Hematopoietic multipotent progenitor cell treated with erythropoietin and hydrocortisone succinate and interleukin-3 and kit ligand, for 15 days (in vitro differentiated cells): ENCODE measurements at regions not wholly inside any gene's neighbourhood (a gene's known extent, or its start where the extent isn't known, plus 50 kb on each side); places are given as distances from the start of the nearest gene placed in this dataset.

Experiments used
- DNase-seq: peaks from one replicate; pipeline ENCODE4 v3.0.0-alpha.2; 2015; ENCODE audit warnings: low spot score

- DNase-seq = no peak
Observed at GRCh38 chr2:78439122-78439521, 586.4 kb upstream of the REG3G start.

- no peak for DNase-seq
Observed at GRCh38 chr2:78455586-78455985, 569.9 kb upstream of the REG3G start.

GRCh38 chr2:78457269-78457668 lies 568.2 kb upstream of the REG3G start:
- no peak for DNase-seq

- no peak for DNase-seq
Observed at GRCh38 chr2:78465707-78466106, 559.8 kb upstream of the REG3G start.

- DNase-seq = no peak
Observed at GRCh38 chr2:78476619-78477229, 548.8 kb upstream of the REG3G start.

GRCh38 chr2:78486565-78486964 lies 538.9 kb upstream of the REG3G start:
- no peak for DNase-seq

GRCh38 chr2:78498125-78498524 lies 527.4 kb upstream of the REG3G start:
- DNase-seq = no peak

GRCh38 chr2:78506301-78506700 lies 519.2 kb upstream of the REG3G start:
- no peak for DNase-seq

GRCh38 chr2:78521938-78522337 lies 503.6 kb upstream of the REG3G start:
- DNase-seq = no peak

- DNase-seq = no peak
Observed at GRCh38 chr2:78532762-78533379, 492.6 kb upstream of the REG3G start.

- DNase-seq = no peak
Observed at GRCh38 chr2:78535395-78535794, 490.1 kb upstream of the REG3G start.

GRCh38 chr2:78538322-78538721 lies 487.2 kb upstream of the REG3G start:
- DNase-seq = no peak

GRCh38 chr2:78540255-78540654 lies 485.2 kb upstream of the REG3G start:
- no peak for DNase-seq

- DNase-seq = no peak
Observed at GRCh38 chr2:78541088-78541450, 484.4 kb upstream of the REG3G start.

GRCh38 chr2:78541451-78542267 lies 483.8 kb upstream of the REG3G start:
- no peak for DNase-seq

- DNase-seq = no peak
Observed at GRCh38 chr2:78546843-78547242, 478.7 kb upstream of the REG3G start.

GRCh38 chr2:78549766-78550165 lies 475.7 kb upstream of the REG3G start:
- DNase-seq = no peak

- DNase-seq = no peak
Observed at GRCh38 chr2:78553866-78554647, 471.4 kb upstream of the REG3G start.

GRCh38 chr2:78561876-78562275 lies 463.6 kb upstream of the REG3G start:
- DNase-seq = no peak

- no peak for DNase-seq
Observed at GRCh38 chr2:78564666-78565065, 460.8 kb upstream of the REG3G start.

GRCh38 chr2:78568782-78569373 lies 456.6 kb upstream of the REG3G start:
- no peak for DNase-seq

- DNase-seq = no peak
Observed at GRCh38 chr2:78576409-78576808, 449.1 kb upstream of the REG3G start.
